ENCODE measurements at regions not wholly inside any gene's neighbourhood (a gene's known extent, or its start where the extent isn't known, plus 50 kb on each side); places are given as distances from the start of the nearest gene placed in this dataset.

- TF ChIP-seq CTCF (IDR thresholded peaks at IDR 0.05; ENCODE audit: low read depth, low read length) (no peak), POLR2A (IDR thresholded peaks at IDR 0.05; ENCODE audit: extremely low read depth, insufficient read length) (no peak), MAX (IDR thresholded peaks at IDR 0.05; ENCODE audit: low read depth, low read length) (no peak)
Measured at GRCh38 chr5:145218982-145219381, 616.2 kb downstream of the PRELID2 start.

Measured in NB4 (cell line).